ENCODE measurements at regions not wholly inside any gene's neighbourhood (a gene's known extent, or its start where the extent isn't known, plus 50 kb on each side); places are given as distances from the start of the nearest gene placed in this dataset.
A peak's percentile ranks its signal among the peaks of the same experiment; 100 is the strongest.
"Not testable (repeated sequence)": the region's sequence is repeated elsewhere in the genome, so short reads cannot be mapped to it uniquely, and the experiment has no call there.

GRCh38 chr21:14883351-14883750 lies 181.4 kb downstream of the NRIP1 start:
- TF ChIP-seq PAX5 (IDR thresholded peaks at IDR 0.05; ENCODE audit: insufficient read depth, low read length, severe bottlenecking) = no peak
- no peak for TF ChIP-seq POLR2A (IDR thresholded peaks at IDR 0.05; ENCODE audit: low read depth, low read length)
- no peak for TF ChIP-seq SPI1 (IDR thresholded peaks at IDR 0.05; ENCODE audit: low read depth, low read length)
- no peak for TF ChIP-seq POU2F2 (IDR thresholded peaks at IDR 0.05; ENCODE audit: low read depth, low read length)
- TF ChIP-seq TAF1 (IDR thresholded peaks at IDR 0.05; ENCODE audit: low read depth, low read length) = no peak
- no peak for TF ChIP-seq POLR2AphosphoS5 (IDR thresholded peaks at IDR 0.05; ENCODE audit: low read depth, low read length)
- DNase-seq (ENCODE audit: insufficient read length, low spot score) = no peak
- no peak for FAIRE-seq

- FAIRE-seq; DNase-seq (ENCODE audit: insufficient read length, low spot score): not testable (repeated sequence)
Observed at GRCh38 chr21:14882545-14882944, 182.3 kb downstream of the NRIP1 start.

- TF ChIP-seq SPI1 (IDR thresholded peaks at IDR 0.05; ENCODE audit: low read depth, low read length) = no peak
- no peak for TF ChIP-seq POLR2AphosphoS5 (IDR thresholded peaks at IDR 0.05; ENCODE audit: low read depth, low read length)
- TF ChIP-seq TAF1 (IDR thresholded peaks at IDR 0.05; ENCODE audit: low read depth, low read length) = no peak
- no peak for TF ChIP-seq PAX5 (IDR thresholded peaks at IDR 0.05; ENCODE audit: insufficient read depth, low read length, severe bottlenecking)
- no peak for TF ChIP-seq POU2F2 (IDR thresholded peaks at IDR 0.05; ENCODE audit: low read depth, low read length)
- TF ChIP-seq POLR2A (IDR thresholded peaks at IDR 0.05; ENCODE audit: low read depth, low read length) = no peak
- FAIRE-seq (no peak), DNase-seq (ENCODE audit: insufficient read length, low spot score) (no peak)
Observed at GRCh38 chr21:14881863-14882499, 182.8 kb downstream of the NRIP1 start.

GRCh38 chr21:14880922-14881321 lies 183.9 kb downstream of the NRIP1 start:
- FAIRE-seq = no peak
- TF ChIP-seq POLR2AphosphoS5 (IDR thresholded peaks at IDR 0.05; ENCODE audit: low read depth, low read length) = no peak
- no peak for TF ChIP-seq SPI1 (IDR thresholded peaks at IDR 0.05; ENCODE audit: low read depth, low read length)
- TF ChIP-seq TAF1 (IDR thresholded peaks at IDR 0.05; ENCODE audit: low read depth, low read length) = no peak
- TF ChIP-seq PAX5 (IDR thresholded peaks at IDR 0.05; ENCODE audit: insufficient read depth, low read length, severe bottlenecking) = no peak
- no peak for TF ChIP-seq POLR2A (IDR thresholded peaks at IDR 0.05; ENCODE audit: low read depth, low read length)
- TF ChIP-seq POU2F2 (IDR thresholded peaks at IDR 0.05; ENCODE audit: low read depth, low read length) = no peak
- no peak for DNase-seq (ENCODE audit: insufficient read length, low spot score)

GRCh38 chr21:14879458-14879857 lies 185.3 kb downstream of the NRIP1 start:
- FAIRE-seq (peak; percentile 26), DNase-seq (ENCODE audit: insufficient read length, low spot score) (no peak)

GRCh38 chr21:14878971-14879370 lies 185.8 kb downstream of the NRIP1 start:
- FAIRE-seq (no peak), DNase-seq (ENCODE audit: insufficient read length, low spot score) (no peak)
- TF ChIP-seq TAF1 (IDR thresholded peaks at IDR 0.05; ENCODE audit: low read depth, low read length) = no peak
- TF ChIP-seq POLR2A (IDR thresholded peaks at IDR 0.05; ENCODE audit: low read depth, low read length) = no peak
- TF ChIP-seq POU2F2 (IDR thresholded peaks at IDR 0.05; ENCODE audit: low read depth, low read length) = no peak
- no peak for TF ChIP-seq PAX5 (IDR thresholded peaks at IDR 0.05; ENCODE audit: insufficient read depth, low read length, severe bottlenecking)

More at GRCh38 chr21:14879458-14879857, 185.3 kb downstream of the NRIP1 start:
- TF ChIP-seq TAF1 (IDR thresholded peaks at IDR 0.05; ENCODE audit: low read depth, low read length) (no peak), POLR2AphosphoS5 (IDR thresholded peaks at IDR 0.05; ENCODE audit: low read depth, low read length) (no peak), SPI1 (IDR thresholded peaks at IDR 0.05; ENCODE audit: low read depth, low read length) (peak; percentile 63), POLR2A (IDR thresholded peaks at IDR 0.05; ENCODE audit: low read depth, low read length) (no peak)

- FAIRE-seq = no peak
- DNase-seq (ENCODE audit: insufficient read length, low spot score) = no peak
- TF ChIP-seq PAX5 (IDR thresholded peaks at IDR 0.05; ENCODE audit: insufficient read depth, low read length, severe bottlenecking) (no peak), TAF1 (IDR thresholded peaks at IDR 0.05; ENCODE audit: low read depth, low read length) (no peak), POLR2A (IDR thresholded peaks at IDR 0.05; ENCODE audit: low read depth, low read length) (no peak), SPI1 (IDR thresholded peaks at IDR 0.05; ENCODE audit: low read depth, low read length) (no peak), POLR2AphosphoS5 (IDR thresholded peaks at IDR 0.05; ENCODE audit: low read depth, low read length) (no peak), POU2F2 (IDR thresholded peaks at IDR 0.05; ENCODE audit: low read depth, low read length) (no peak)
Observed at GRCh38 chr21:14877581-14878228, 187.1 kb downstream of the NRIP1 start.

- FAIRE-seq (no peak), DNase-seq (ENCODE audit: insufficient read length, low spot score) (no peak)
- TF ChIP-seq SPI1 (IDR thresholded peaks at IDR 0.05; ENCODE audit: low read depth, low read length) (no peak), TAF1 (IDR thresholded peaks at IDR 0.05; ENCODE audit: low read depth, low read length) (no peak), POLR2A (IDR thresholded peaks at IDR 0.05; ENCODE audit: low read depth, low read length) (no peak), POU2F2 (IDR thresholded peaks at IDR 0.05; ENCODE audit: low read depth, low read length) (no peak), POLR2AphosphoS5 (IDR thresholded peaks at IDR 0.05; ENCODE audit: low read depth, low read length) (no peak), PAX5 (IDR thresholded peaks at IDR 0.05; ENCODE audit: insufficient read depth, low read length, severe bottlenecking) (no peak)
Observed at GRCh38 chr21:14876524-14876840, 188.3 kb downstream of the NRIP1 start.

GRCh38 chr21:14875704-14876523 lies 188.9 kb downstream of the NRIP1 start:
- DNase-seq (ENCODE audit: insufficient read length, low spot score) (no peak), FAIRE-seq (peak; percentile 83)
- TF ChIP-seq POLR2A (IDR thresholded peaks at IDR 0.05; ENCODE audit: low read depth, low read length) = no peak
- TF ChIP-seq PAX5 (IDR thresholded peaks at IDR 0.05; ENCODE audit: insufficient read depth, low read length, severe bottlenecking) = peak; percentile 89
- 0 out of 2 replicates have a peak, but pooled peaks have one; percentile 30 for TF ChIP-seq TAF1 (IDR thresholded peaks at IDR 0.05; ENCODE audit: low read depth, low read length)
- peak; percentile 87 for TF ChIP-seq POU2F2 (IDR thresholded peaks at IDR 0.05; ENCODE audit: low read depth, low read length)
- no peak for TF ChIP-seq POLR2AphosphoS5 (IDR thresholded peaks at IDR 0.05; ENCODE audit: low read depth, low read length)
- TF ChIP-seq SPI1 (IDR thresholded peaks at IDR 0.05; ENCODE audit: low read depth, low read length) = peak; percentile 25; the same call in 1 of the 2 replicates

Measured in GM12891 (cell line).